ENCODE measurements at regions not wholly inside any gene's neighbourhood (a gene's known extent, or its start where the extent isn't known, plus 50 kb on each side); places are given as distances from the start of the nearest gene placed in this dataset.

GRCh38 chr2:18800240-18800971 is 211.0 kb upstream of the NT5C1B start (continued):
- TF ChIP-seq ASH2L (IDR thresholded peaks at IDR 0.05; ENCODE audit: insufficient read length, low read depth, low read length): peak; percentile 84
- peak; percentile 94 for TF ChIP-seq TOPORS (CRISPR knock-in tag; IDR thresholded peaks at IDR 0.05)
- no peak for TF ChIP-seq ZNF687 (CRISPR knock-in tag; IDR thresholded peaks at IDR 0.05)
- TF ChIP-seq SMAD9 (CRISPR knock-in tag; IDR thresholded peaks at IDR 0.05): no peak
- no peak for TF ChIP-seq DZIP1 (CRISPR knock-in tag; IDR thresholded peaks at IDR 0.05)
- no peak; the same call in none of the 2 replicates for TF ChIP-seq MEIS2 (CRISPR knock-in tag; IDR thresholded peaks at IDR 0.05)
- peak; percentile 100 for TF ChIP-seq TARDBP (CRISPR knock-in tag; IDR thresholded peaks at IDR 0.05)
- TF ChIP-seq TERF1 (CRISPR knock-in tag; IDR thresholded peaks at IDR 0.05): no peak
- TF ChIP-seq ZNF563 (CRISPR knock-in tag; IDR thresholded peaks at IDR 0.05): peak; percentile 62; the same call in 1 of the 2 replicates
- TF ChIP-seq ONECUT2 (CRISPR knock-in tag; IDR thresholded peaks at IDR 0.05): peak; percentile 91
- TF ChIP-seq ZBTB3 (CRISPR knock-in tag; IDR thresholded peaks at IDR 0.05; ENCODE audit: borderline replicate concordance, low read depth): peak; percentile 80; the same call in 1 of the 2 replicates
- TF ChIP-seq PRDM15 (CRISPR knock-in tag; IDR thresholded peaks at IDR 0.05): no peak
